ENCODE measurements at regions not wholly inside any gene's neighbourhood (a gene's known extent, or its start where the extent isn't known, plus 50 kb on each side); places are given as distances from the start of the nearest gene placed in this dataset.

DNA sequence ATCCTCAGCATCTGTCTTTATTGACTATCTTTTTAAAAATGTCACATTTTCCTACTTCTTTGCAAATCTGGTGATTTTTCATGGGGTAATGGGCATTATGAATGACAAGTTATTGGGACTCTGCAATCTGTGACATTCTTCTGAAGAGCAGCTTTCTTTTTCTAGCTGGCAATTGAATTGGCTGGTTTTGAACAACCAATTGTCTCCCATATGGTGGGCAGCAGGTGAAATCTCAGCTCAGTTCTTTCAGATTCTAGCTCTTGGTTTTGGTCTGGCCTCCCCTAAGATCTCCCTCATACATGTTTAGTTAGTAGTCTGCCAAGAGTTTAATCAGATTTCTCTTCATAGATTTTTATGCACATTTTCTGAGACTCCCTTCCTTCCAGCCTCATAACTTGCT lies 107.9 kb upstream of the EPB41L3 start:
- TF ChIP-seq POLR2A (IDR thresholded peaks at IDR 0.05): no peak
- TF ChIP-seq, protein P1, sequence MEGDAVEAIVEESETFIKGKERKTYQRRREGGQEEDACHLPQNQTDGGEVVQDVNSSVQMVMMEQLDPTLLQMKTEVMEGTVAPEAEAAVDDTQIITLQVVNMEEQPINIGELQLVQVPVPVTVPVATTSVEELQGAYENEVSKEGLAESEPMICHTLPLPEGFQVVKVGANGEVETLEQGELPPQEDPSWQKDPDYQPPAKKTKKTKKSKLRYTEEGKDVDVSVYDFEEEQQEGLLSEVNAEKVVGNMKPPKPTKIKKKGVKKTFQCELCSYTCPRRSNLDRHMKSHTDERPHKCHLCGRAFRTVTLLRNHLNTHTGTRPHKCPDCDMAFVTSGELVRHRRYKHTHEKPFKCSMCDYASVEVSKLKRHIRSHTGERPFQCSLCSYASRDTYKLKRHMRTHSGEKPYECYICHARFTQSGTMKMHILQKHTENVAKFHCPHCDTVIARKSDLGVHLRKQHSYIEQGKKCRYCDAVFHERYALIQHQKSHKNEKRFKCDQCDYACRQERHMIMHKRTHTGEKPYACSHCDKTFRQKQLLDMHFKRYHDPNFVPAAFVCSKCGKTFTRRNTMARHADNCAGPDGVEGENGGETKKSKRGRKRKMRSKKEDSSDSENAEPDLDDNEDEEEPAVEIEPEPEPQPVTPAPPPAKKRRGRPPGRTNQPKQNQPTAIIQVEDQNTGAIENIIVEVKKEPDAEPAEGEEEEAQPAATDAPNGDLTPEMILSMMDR (IDR thresholded peaks at IDR 0.05): no peak

All from transverse colon (tissue), 3 donors.